ENCODE measurements at regions not wholly inside any gene's neighbourhood (a gene's known extent, or its start where the extent isn't known, plus 50 kb on each side); places are given as distances from the start of the nearest gene placed in this dataset.
"Not testable (repeated sequence)": the region's sequence is repeated elsewhere in the genome, so short reads cannot be mapped to it uniquely, and the experiment has no call there.

- Histone ChIP-seq H3K4me3 (ENCODE audit: low read depth, low read length) (no peak overlapping the region), H3K27me3 (ENCODE audit: control insufficient read depth, insufficient read depth, low read length) (no peaks in the 10 kb centered on the region), H3K36me3 (ENCODE audit: control insufficient read depth, insufficient read depth, low read length) (no peaks in the 10 kb centered on the region)
- no peak for TF ChIP-seq CTCF (IDR thresholded peaks at IDR 0.05; ENCODE audit: insufficient read depth, low read length, poor library complexity, severe bottlenecking)
- no peak for DNase-seq (ENCODE audit: low read depth)
These were observed 2211.3 kb downstream of the PCDH7 start for GRCh38 chr4:32931475-32931874.

GRCh38 chr4:32932156-32932555 is 2212.0 kb downstream of the PCDH7 start:
- no peak for TF ChIP-seq CTCF (IDR thresholded peaks at IDR 0.05; ENCODE audit: insufficient read depth, low read length, poor library complexity, severe bottlenecking)
- H3K36me3 ChIP-seq (ENCODE audit: control insufficient read depth, insufficient read depth, low read length), result no peaks in the 10 kb centered on the region
- DNase-seq (ENCODE audit: low read depth), result no peak
- H3K4me3 ChIP-seq (ENCODE audit: low read depth, low read length), result no peak overlapping the region
- no peaks in the 10 kb centered on the region for H3K27me3 ChIP-seq (ENCODE audit: control insufficient read depth, insufficient read depth, low read length)

DNA sequence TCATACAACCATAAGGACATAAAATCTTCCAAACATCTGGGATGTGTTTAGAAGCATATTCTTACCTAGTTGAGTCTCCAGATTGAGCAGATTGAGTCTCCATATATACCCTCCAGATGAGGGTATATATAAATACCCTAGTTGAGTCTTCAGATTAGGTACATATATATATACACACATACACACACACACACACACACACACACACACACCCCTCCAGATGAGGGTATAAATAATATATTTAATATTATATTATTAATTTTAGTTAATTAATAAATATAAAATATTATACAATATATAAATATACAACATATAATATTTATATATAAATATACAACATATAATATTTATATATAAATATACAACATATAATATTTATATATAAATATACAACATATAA is 2219.1 kb downstream of the PCDH7 start:
- H3K36me3 ChIP-seq (ENCODE audit: control insufficient read depth, insufficient read depth, low read length); DNase-seq (ENCODE audit: low read depth); H3K4me3 ChIP-seq (ENCODE audit: low read depth, low read length); H3K27me3 ChIP-seq (ENCODE audit: control insufficient read depth, insufficient read depth, low read length): not testable (repeated sequence)

DNA sequence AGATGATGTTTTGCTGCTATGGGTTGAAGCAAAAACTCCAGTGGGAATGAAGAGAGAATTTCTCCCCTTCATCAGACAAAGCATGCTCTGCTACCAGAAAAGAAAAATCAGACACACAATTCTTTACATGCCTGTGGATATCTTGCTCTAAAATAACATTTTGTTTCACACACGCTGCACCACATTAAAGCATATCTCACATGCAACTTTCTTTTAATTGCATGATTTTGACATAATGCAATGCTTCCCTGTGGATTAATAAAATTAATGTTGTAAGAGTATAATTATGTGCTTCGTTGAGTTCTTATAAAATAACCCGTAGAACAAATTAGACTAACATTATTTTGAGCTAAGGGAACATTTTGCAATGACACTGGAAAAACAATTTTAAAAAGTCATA is 2230.7 kb downstream of the PCDH7 start:
- Histone ChIP-seq H3K4me3 (ENCODE audit: low read depth, low read length) (no peak overlapping the region), H3K27me3 (ENCODE audit: control insufficient read depth, insufficient read depth, low read length) (no peaks in the 10 kb centered on the region), H3K36me3 (ENCODE audit: control insufficient read depth, insufficient read depth, low read length) (no peaks in the 10 kb centered on the region)
- TF ChIP-seq CTCF (IDR thresholded peaks at IDR 0.05; ENCODE audit: insufficient read depth, low read length, poor library complexity, severe bottlenecking), result no peak
- DNase-seq (ENCODE audit: low read depth), result no peak

DNA sequence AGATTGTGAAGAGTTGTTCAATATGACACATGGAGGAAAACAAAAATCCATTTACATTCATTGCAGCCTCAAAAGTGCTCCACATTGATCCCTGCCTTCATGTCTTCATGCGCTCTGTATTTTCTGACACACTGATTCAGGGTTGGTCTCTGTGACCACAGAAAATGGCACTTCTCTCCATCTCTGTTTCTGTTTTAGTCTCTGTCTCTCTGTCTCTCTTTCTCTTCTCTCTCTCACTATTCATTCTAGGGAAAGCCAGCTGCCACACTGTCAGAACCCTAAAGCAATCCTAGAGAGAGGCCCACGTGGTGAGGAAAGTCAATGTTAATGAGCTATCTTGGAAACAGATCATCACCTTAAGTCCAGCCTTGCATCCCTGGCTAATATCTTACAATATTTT is 2238.4 kb downstream of the PCDH7 start:
- Histone ChIP-seq H3K27me3 (ENCODE audit: control insufficient read depth, insufficient read depth, low read length) (no peaks in the 10 kb centered on the region), H3K4me3 (ENCODE audit: low read depth, low read length) (no peak overlapping the region), H3K36me3 (ENCODE audit: control insufficient read depth, insufficient read depth, low read length) (no peaks in the 10 kb centered on the region)
- TF ChIP-seq CTCF (IDR thresholded peaks at IDR 0.05; ENCODE audit: insufficient read depth, low read length, poor library complexity, severe bottlenecking), result no peak
- no peak for DNase-seq (ENCODE audit: low read depth)

- DNase-seq (ENCODE audit: low read depth), result no peak
- no peak for TF ChIP-seq CTCF (IDR thresholded peaks at IDR 0.05; ENCODE audit: insufficient read depth, low read length, poor library complexity, severe bottlenecking)
- Histone ChIP-seq H3K27me3 (ENCODE audit: control insufficient read depth, insufficient read depth, low read length) (no peaks in the 10 kb centered on the region), H3K4me3 (ENCODE audit: low read depth, low read length) (no peak overlapping the region), H3K36me3 (ENCODE audit: control insufficient read depth, insufficient read depth, low read length) (no peaks in the 10 kb centered on the region)
These were observed 2241.9 kb downstream of the PCDH7 start for GRCh38 chr4:32962100-32962499.

All from kidney epithelial cell (primary cell).